ENCODE measurements at regions not wholly inside any gene's neighbourhood (a gene's known extent, or its start where the extent isn't known, plus 50 kb on each side); places are given as distances from the start of the nearest gene placed in this dataset.

DNA sequence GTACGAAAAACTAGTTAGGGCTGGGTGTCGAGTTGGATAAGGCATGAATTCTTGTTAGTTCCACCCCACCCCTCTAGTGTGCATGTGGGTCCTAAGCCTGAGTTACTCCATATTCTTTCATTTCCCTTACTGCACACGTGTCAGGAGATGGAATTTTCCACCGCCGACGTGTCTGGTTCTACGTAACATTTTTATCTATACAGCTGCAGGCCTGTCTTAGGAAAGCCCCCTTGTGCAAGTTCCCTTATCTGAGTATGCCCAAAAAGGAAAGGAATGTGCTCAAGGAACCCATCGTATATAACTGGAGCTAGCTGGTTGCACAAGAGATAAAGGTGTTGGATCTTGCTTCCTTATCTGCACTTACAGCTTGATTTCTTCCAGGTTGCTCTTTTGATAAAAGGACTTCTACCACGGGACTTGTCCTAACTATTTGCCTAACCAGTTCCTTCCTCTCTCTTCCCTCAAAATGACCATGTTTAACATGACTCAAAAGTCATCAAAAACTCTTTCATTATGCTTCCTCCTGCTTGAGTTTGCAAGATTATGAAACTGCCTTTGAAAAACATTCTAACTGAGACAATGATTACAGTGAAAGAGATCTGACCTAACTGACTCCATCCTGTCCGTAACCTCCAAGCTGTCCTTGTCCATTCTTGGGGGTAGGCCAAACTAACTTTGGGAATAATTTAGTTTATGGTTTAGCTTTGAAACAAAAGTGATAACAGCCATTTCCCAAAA is 181.4 kb downstream of the AKR1D1 start:
- Mint-ChIP-seq H3K27ac (no peak overlapping the region), H3K4me1 (peaks cover 17% of the 10 kb centered on the region), H3K4me3 (no peak overlapping the region), H3K36me3 (ENCODE audit: low read depth) (peaks cover 12% of the 10 kb centered on the region), H3K27me3 (ENCODE audit: insufficient read depth) (no peaks in the 10 kb centered on the region), H3K9me3 (peaks cover 51% of the 10 kb centered on the region)
- Histone ChIP-seq H3K9me3 (ENCODE audit: control insufficient read depth, low read length) (peaks cover 44% of the 10 kb centered on the region), H3K4me1 (ENCODE audit: control insufficient read depth, insufficient read depth, low read length) (no peaks in the 10 kb centered on the region), H3K36me3 (ENCODE audit: control insufficient read depth, insufficient read depth, low read length) (no peaks in the 10 kb centered on the region), H3K4me3 (ENCODE audit: low read length) (peak overlapping the region; percentile 65), H3K9ac (ENCODE audit: extremely low read depth, low read length, poor library complexity, severe bottlenecking) (no peak overlapping the region), H3K27ac (ENCODE audit: low read depth, low read length) (no peak overlapping the region), H3K27me3 (ENCODE audit: control insufficient read depth, insufficient read depth, low read length, poor library complexity, severe bottlenecking) (no peaks in the 10 kb centered on the region)
- DNase-seq = no peak
- TF ChIP-seq, protein P1, sequence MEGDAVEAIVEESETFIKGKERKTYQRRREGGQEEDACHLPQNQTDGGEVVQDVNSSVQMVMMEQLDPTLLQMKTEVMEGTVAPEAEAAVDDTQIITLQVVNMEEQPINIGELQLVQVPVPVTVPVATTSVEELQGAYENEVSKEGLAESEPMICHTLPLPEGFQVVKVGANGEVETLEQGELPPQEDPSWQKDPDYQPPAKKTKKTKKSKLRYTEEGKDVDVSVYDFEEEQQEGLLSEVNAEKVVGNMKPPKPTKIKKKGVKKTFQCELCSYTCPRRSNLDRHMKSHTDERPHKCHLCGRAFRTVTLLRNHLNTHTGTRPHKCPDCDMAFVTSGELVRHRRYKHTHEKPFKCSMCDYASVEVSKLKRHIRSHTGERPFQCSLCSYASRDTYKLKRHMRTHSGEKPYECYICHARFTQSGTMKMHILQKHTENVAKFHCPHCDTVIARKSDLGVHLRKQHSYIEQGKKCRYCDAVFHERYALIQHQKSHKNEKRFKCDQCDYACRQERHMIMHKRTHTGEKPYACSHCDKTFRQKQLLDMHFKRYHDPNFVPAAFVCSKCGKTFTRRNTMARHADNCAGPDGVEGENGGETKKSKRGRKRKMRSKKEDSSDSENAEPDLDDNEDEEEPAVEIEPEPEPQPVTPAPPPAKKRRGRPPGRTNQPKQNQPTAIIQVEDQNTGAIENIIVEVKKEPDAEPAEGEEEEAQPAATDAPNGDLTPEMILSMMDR (conservative IDR thresholded peaks at IDR 0.05) = no peak
- WGBS, 2 experiments (ENCODE audit: insufficient coverage in 1 of 2, insufficient read length in 1 of 2) = 88 to 100% methylated on average over 3 to 10 of the region's 10 CpGs

DNA sequence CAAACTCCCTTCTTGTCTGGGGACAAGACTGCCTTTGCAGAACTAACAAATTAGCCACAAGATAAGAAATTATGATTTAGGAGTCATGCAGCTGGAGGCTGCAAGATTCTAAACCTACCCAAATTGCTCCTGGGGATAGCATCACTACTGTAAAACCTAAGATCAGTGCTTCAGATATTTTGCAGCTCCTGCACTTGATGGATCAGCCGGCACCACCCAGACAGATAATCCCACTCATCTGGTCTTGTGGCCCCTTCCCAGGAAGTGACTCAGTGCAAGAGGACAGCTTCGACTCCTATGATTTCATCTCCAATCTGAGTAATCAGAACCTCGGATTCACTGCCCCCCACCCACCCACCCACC is 181.9 kb downstream of the AKR1D1 start:
- Histone ChIP-seq H3K27ac (ENCODE audit: low read depth, low read length) (no peak overlapping the region), H3K4me1 (ENCODE audit: control insufficient read depth, insufficient read depth, low read length) (no peaks in the 10 kb centered on the region), H3K36me3 (ENCODE audit: control insufficient read depth, insufficient read depth, low read length) (no peaks in the 10 kb centered on the region), H3K9me3 (ENCODE audit: control insufficient read depth, low read length) (peaks cover 44% of the 10 kb centered on the region), H3K4me3 (ENCODE audit: low read length) (no peak overlapping the region), H3K9ac (ENCODE audit: extremely low read depth, low read length, poor library complexity, severe bottlenecking) (no peak overlapping the region), H3K27me3 (ENCODE audit: control insufficient read depth, insufficient read depth, low read length, poor library complexity, severe bottlenecking) (no peaks in the 10 kb centered on the region)
- peaks cover 51% of the 10 kb centered on the region for H3K9me3 Mint-ChIP-seq
- no peak overlapping the region for H3K4me3 Mint-ChIP-seq
- peaks cover 12% of the 10 kb centered on the region for H3K36me3 Mint-ChIP-seq (ENCODE audit: low read depth)
- H3K27me3 Mint-ChIP-seq (ENCODE audit: insufficient read depth) = no peaks in the 10 kb centered on the region
- H3K4me1 Mint-ChIP-seq = peaks cover 21% of the 10 kb centered on the region
- DNase-seq = no peak
- 96 to 100% methylated on average over 1 to 3 of the region's 3 CpGs for WGBS, 2 experiments (ENCODE audit: insufficient coverage in 1 of 2, insufficient read length in 1 of 2)
- H3K27ac Mint-ChIP-seq = no peak overlapping the region
- TF ChIP-seq, protein P1 (conservative IDR thresholded peaks at IDR 0.05) = no peak

GRCh38 chr7:138259675-138260074 is 183.4 kb downstream of the AKR1D1 start:
- Histone ChIP-seq H3K4me3 (ENCODE audit: low read length) (no peak overlapping the region), H3K9ac (ENCODE audit: extremely low read depth, low read length, poor library complexity, severe bottlenecking) (no peak overlapping the region), H3K27ac (ENCODE audit: low read depth, low read length) (no peak overlapping the region), H3K27me3 (ENCODE audit: control insufficient read depth, insufficient read depth, low read length, poor library complexity, severe bottlenecking) (no peaks in the 10 kb centered on the region), H3K9me3 (ENCODE audit: control insufficient read depth, low read length) (peaks cover 44% of the 10 kb centered on the region), H3K4me1 (ENCODE audit: control insufficient read depth, insufficient read depth, low read length) (no peaks in the 10 kb centered on the region), H3K36me3 (ENCODE audit: control insufficient read depth, insufficient read depth, low read length) (no peaks in the 10 kb centered on the region)
- Mint-ChIP-seq H3K4me3 (no peak overlapping the region), H3K4me1 (peaks cover 23% of the 10 kb centered on the region), H3K9me3 (peaks cover 44% of the 10 kb centered on the region), H3K36me3 (ENCODE audit: low read depth) (peaks cover 12% of the 10 kb centered on the region), H3K27me3 (ENCODE audit: insufficient read depth) (no peaks in the 10 kb centered on the region), H3K27ac (no peak overlapping the region)
- 97 to 100% methylated on average over 1 to 3 of the region's 3 CpGs for WGBS, 2 experiments (ENCODE audit: insufficient coverage in 1 of 2, insufficient read length in 1 of 2)
- TF ChIP-seq, protein P1 (conservative IDR thresholded peaks at IDR 0.05) = no peak
- no peak for DNase-seq

All from endodermal cell (in vitro differentiated cells).